GM19455 (cell line): ENCODE measurements at regions not wholly inside any gene's neighbourhood (a gene's known extent, or its start where the extent isn't known, plus 50 kb on each side); places are given as distances from the start of the nearest gene placed in this dataset.
"Not testable (repeated sequence)": the region's sequence is repeated elsewhere in the genome, so short reads cannot be mapped to it uniquely, and the experiment has no call there.

Experiments
- ATAC-seq: cut with Tn5 transposase; IDR thresholded peaks from one replicate; pipeline ENCODE4 v1.9.1; 2021; ENCODE audit not compliant: unreplicated experiment

DNA sequence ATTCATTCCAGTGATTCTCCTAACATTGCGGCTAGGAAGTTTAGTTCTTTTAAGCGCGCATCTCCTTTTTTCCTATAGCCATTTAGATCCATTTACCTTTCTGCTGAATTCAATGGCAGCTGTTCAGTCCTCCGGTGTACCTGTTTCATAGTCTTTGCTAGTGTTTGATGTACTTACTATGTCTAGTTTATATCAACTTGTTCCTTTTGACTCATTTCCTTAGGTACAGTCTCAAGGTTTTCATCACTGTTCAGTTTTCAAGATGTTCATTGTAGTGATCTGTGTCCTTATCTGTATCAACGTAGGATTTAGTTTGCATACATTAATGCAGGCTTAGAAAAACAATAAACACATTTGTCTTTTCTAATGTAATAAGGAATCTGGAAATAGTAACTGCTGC, 59.0 kb upstream of the MBNL1 start:
- ATAC-seq = no peak

- ATAC-seq = no peak
Observed at GRCh38 chr3:152210697-152211096, 58.0 kb upstream of the MBNL1 start.

DNA sequence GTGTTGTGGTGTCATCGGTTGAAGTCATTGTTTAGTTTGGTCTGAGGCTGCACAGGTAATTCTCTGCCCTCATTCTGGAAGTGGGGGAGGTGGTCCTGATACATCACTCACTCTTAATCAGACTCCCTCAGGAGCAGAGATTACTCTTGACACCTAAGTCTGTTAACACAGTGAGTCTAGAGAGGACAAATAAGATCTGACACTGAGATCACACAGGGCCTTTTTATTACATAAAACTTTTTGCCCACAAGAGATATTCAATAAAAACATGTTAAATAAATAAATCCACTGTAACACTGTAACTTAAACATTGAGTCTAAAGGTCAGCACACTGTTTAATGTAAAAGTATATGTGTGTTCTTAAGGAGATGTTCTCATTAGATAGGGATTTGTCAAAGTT, 57.1 kb upstream of the MBNL1 start:
- ATAC-seq = no peak

GRCh38 chr3:152213203-152213602, 55.5 kb upstream of the MBNL1 start:
- ATAC-seq = no peak

GRCh38 chr3:152213938-152214337, 54.8 kb upstream of the MBNL1 start:
- ATAC-seq = no peak

DNA sequence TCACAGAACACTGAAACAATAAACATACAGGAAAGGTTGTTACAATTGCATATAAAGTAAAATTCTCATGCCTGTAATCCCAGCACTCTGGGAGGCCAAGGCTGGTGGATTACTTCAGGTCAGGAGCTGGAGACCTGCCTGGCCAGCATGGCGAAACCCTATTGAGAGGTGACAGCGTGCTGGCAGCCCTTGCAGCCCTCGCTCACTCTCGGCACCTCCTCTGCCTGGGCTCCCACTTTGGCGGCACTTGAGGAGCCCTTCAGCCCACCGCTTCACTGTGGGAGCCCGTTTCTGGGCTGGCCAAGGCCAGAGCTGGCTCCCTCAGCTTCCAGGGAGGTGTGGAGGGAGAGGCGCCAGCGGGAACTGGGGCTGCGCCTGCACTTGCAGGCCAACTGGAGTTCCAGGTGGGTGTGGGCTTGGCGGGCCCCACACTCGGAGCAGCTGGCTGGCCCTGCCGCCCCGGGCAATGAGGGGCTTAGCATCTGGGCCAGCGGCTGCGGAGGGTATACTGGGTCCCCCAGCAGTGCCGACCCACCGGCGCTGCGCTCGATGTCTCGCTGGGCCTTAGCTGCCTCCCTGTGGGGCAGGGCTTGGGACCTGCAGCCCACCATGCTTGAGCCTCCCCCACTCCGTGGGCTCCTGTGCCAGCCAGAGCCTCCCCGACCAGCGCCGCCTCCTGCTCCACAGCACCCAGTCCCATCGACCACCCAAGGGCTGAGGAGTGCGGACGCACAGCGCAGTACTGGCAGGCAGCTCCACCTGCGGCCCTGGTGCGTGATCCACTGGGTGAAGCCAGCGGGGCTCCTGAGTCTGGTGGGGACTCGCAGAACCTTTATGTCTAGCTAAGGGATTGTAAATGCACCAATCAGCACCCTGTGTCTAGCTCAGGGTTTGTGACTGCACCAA, 51.5 kb upstream of the MBNL1 start:
- ATAC-seq = not testable (repeated sequence)

GRCh38 chr3:152218602-152219001, 50.1 kb upstream of the MBNL1 start:
- no peak for ATAC-seq
